Vagina (tissue), 2 donors: ENCODE measurements at regions not wholly inside any gene's neighbourhood (a gene's known extent, or its start where the extent isn't known, plus 50 kb on each side); places are given as distances from the start of the nearest gene placed in this dataset.

Source experiments
- POLR2A ChIP-seq, 2 donors: fragments of 450-650 bp; IDR thresholded peaks; one replicate each; pipeline ENCODE4 v1.6.1; 2017; ENCODE audit warnings: antibody characterized with exemption in 2 of 2, mild to moderate bottlenecking in 2 of 2, moderate library complexity in 2 of 2
- POLR2AphosphoS5 ChIP-seq, 2 donors: sonication (generic); formaldehyde crosslinking; IDR thresholded peaks; one replicate each; pipeline ENCODE4 v1.9.0; 2017; ENCODE audit warnings: antibody characterized with exemption in 2 of 2, mild to moderate bottlenecking in 2 of 2, low read depth in 1 of 2; ENCODE audit not compliant: insufficient read depth in 1 of 2
- TF ChIP-seq, protein P1 (sequence below), 3 experiments: fragments of 450-650 bp in 2 of 3; fragments of 200-600 bp in 1 of 3; sonication (generic) in 1 of 3; IDR thresholded peaks; one replicate each; pipeline ENCODE4 v1.5.1; 2017 to 2019; ENCODE audit warnings: antibody characterized with exemption in 3 of 3, mild to moderate bottlenecking in 2 of 3, moderate library complexity in 2 of 3

DNA sequence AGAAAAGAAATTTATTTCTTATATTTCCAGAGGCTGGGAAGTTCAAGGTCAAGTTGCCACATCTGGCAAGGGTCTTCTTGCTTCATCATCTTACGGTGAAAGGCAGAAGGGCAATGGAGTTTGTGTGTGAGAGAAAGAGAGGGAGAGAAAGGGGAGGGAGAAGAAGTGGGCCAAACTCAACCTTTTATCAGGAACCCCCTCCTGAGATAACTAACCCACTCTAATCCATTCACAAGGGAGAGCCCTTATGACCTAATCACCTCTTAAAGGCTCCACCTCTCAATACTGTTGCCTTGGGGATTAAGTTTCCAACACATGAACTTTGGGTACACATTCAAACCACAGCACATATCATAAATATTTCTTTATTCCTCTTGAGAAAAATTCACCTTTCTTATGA, 203.3 kb upstream of the FAM241A start:
- TF ChIP-seq, protein P1, sequence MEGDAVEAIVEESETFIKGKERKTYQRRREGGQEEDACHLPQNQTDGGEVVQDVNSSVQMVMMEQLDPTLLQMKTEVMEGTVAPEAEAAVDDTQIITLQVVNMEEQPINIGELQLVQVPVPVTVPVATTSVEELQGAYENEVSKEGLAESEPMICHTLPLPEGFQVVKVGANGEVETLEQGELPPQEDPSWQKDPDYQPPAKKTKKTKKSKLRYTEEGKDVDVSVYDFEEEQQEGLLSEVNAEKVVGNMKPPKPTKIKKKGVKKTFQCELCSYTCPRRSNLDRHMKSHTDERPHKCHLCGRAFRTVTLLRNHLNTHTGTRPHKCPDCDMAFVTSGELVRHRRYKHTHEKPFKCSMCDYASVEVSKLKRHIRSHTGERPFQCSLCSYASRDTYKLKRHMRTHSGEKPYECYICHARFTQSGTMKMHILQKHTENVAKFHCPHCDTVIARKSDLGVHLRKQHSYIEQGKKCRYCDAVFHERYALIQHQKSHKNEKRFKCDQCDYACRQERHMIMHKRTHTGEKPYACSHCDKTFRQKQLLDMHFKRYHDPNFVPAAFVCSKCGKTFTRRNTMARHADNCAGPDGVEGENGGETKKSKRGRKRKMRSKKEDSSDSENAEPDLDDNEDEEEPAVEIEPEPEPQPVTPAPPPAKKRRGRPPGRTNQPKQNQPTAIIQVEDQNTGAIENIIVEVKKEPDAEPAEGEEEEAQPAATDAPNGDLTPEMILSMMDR (IDR thresholded peaks at IDR 0.05): no peak
- TF ChIP-seq POLR2AphosphoS5 (IDR thresholded peaks at IDR 0.05; ENCODE audit: insufficient read depth in 1 of 2, low read depth in 1 of 2) (no peak), POLR2A (IDR thresholded peaks at IDR 0.05) (no peak)
